ENCODE measurements at regions not wholly inside any gene's neighbourhood (a gene's known extent, or its start where the extent isn't known, plus 50 kb on each side); places are given as distances from the start of the nearest gene placed in this dataset.
"Not testable (repeated sequence)": the region's sequence is repeated elsewhere in the genome, so short reads cannot be mapped to it uniquely, and the experiment has no call there.

- DNase-seq (ENCODE audit: low read depth in 6 of 9, low spot score in 9 of 9); H3K4me3 ChIP-seq (ENCODE audit: low read length in 2 of 2); H3K27ac ChIP-seq (ENCODE audit: low read depth in 1 of 2, low read length in 1 of 2); H3K4me1 ChIP-seq (ENCODE audit: control insufficient read depth in 2 of 2, insufficient read depth in 2 of 2, low read length in 2 of 2); H3K9me3 ChIP-seq (ENCODE audit: control insufficient read depth in 2 of 2, insufficient read depth in 1 of 2, low read length in 1 of 2); H3K27me3 ChIP-seq (ENCODE audit: control insufficient read depth in 2 of 2, insufficient read depth in 1 of 2, low read length in 1 of 2); H3K36me3 ChIP-seq (ENCODE audit: control insufficient read depth in 2 of 2, insufficient read depth in 2 of 2, low read length in 1 of 2): not testable (repeated sequence)
- WGBS, result 94% methylated on average over 1 of the region's 1 CpG
These were observed 256.9 kb downstream of the ANKRD60 start for GRCh38 chr20:57971583-57971982.

- Histone ChIP-seq H3K27ac (ENCODE audit: low read depth in 1 of 2, low read length in 1 of 2) (no peak overlapping the region), H3K4me3 (ENCODE audit: low read length in 2 of 2) (no peak overlapping the region), H3K36me3 (ENCODE audit: control insufficient read depth in 2 of 2, insufficient read depth in 2 of 2, low read length in 1 of 2) (no peaks in the 10 kb centered on the region), H3K27me3 (ENCODE audit: control insufficient read depth in 2 of 2, insufficient read depth in 1 of 2, low read length in 1 of 2) (no peaks in the 10 kb centered on the region), H3K4me1 (ENCODE audit: control insufficient read depth in 2 of 2, insufficient read depth in 2 of 2, low read length in 2 of 2) (no peaks in the 10 kb centered on the region), H3K9me3 (ENCODE audit: control insufficient read depth in 2 of 2, insufficient read depth in 1 of 2, low read length in 1 of 2) (no peaks in the 10 kb centered on the region)
- 90% methylated on average over 6 of the region's 6 CpGs for WGBS
- DNase-seq (ENCODE audit: low read depth in 6 of 9, low spot score in 9 of 9), result no peak
These were observed 257.6 kb downstream of the ANKRD60 start for GRCh38 chr20:57970856-57971255.

DNA sequence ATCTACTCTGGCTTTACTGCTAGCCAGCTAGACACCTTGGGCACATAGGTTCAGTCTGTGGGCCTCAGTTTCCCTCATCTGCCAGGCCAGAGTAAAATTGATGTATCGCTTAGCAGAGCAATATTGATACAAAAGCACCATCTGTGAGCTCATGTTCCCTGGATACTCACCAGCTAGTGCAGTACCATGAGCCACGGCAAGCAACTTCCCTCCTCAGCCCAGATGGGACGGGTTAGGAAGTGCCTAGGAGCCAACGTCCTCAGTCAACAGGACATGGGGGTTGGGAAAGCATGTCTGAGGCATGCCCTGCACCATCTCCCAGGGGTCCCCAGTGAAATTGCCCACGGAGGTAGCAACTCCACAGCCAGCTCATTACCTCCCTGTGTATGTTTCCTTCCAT, 258.3 kb downstream of the ANKRD60 start:
- Histone ChIP-seq H3K4me1 (ENCODE audit: control insufficient read depth in 2 of 2, insufficient read depth in 2 of 2, low read length in 2 of 2) (no peaks in the 10 kb centered on the region), H3K36me3 (ENCODE audit: control insufficient read depth in 2 of 2, insufficient read depth in 2 of 2, low read length in 1 of 2) (no peaks in the 10 kb centered on the region), H3K9me3 (ENCODE audit: control insufficient read depth in 2 of 2, insufficient read depth in 1 of 2, low read length in 1 of 2) (no peaks in the 10 kb centered on the region), H3K4me3 (ENCODE audit: low read length in 2 of 2) (no peak overlapping the region), H3K27ac (ENCODE audit: low read depth in 1 of 2, low read length in 1 of 2) (no peak overlapping the region), H3K27me3 (ENCODE audit: control insufficient read depth in 2 of 2, insufficient read depth in 1 of 2, low read length in 1 of 2) (no peaks in the 10 kb centered on the region)
- no peak for DNase-seq (ENCODE audit: low read depth in 6 of 9, low spot score in 9 of 9)
- 63% methylated on average over 5 of the region's 5 CpGs for WGBS

DNA sequence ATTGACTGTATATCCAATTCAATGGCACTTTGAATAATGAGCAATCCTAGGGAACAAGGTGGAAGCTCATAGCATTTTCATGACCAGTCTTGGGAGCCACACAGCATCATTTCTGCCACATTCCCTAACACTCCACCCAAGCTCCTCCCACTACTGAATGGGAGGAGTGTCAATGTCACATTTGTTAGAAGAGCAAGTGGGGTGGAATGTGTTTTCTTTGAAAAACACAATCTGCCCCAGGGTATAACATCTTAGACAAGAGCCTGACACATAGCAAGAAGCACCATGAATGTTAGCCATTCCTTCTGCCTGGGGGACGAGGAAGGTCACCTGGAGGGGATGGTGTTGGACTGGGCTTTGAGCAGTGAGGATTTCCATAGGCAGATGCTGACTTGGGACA, 258.3 kb upstream of the PMEPA1 start:
- WGBS, result 82% methylated on average over 1 of the region's 1 CpG
- DNase-seq (ENCODE audit: low read depth in 6 of 9, low spot score in 9 of 9), result no peak

DNA sequence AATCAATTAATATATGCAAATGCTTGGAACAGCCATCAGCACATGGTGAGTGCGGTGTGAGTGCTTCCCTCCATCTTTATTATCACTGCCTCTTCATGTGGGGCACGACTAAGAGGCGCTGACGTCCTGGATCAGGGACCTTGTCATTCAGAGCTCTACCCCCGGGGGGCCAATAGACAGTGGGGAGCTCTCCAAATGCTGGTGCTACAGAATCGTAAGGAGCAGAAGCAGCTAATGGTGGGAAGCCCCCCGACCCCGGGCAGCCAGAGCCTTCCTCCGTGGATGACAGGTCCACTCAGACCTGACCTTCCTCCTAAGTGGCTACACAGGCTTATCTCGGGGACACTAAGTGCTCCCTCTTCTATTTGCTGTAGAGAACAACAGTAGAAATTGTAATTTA, 257.5 kb upstream of the PMEPA1 start:
- Histone ChIP-seq H3K27ac (ENCODE audit: low read depth in 1 of 2, low read length in 1 of 2) (no peak overlapping the region), H3K36me3 (ENCODE audit: control insufficient read depth in 2 of 2, insufficient read depth in 2 of 2, low read length in 1 of 2) (no peaks in the 10 kb centered on the region), H3K4me3 (ENCODE audit: low read length in 2 of 2) (no peak overlapping the region), H3K27me3 (ENCODE audit: control insufficient read depth in 2 of 2, insufficient read depth in 1 of 2, low read length in 1 of 2) (no peaks in the 10 kb centered on the region), H3K9me3 (ENCODE audit: control insufficient read depth in 2 of 2, insufficient read depth in 1 of 2, low read length in 1 of 2) (no peaks in the 10 kb centered on the region), H3K4me1 (ENCODE audit: control insufficient read depth in 2 of 2, insufficient read depth in 2 of 2, low read length in 2 of 2) (no peaks in the 10 kb centered on the region)
- WGBS, result 82% methylated on average over 10 of the region's 10 CpGs
- DNase-seq (ENCODE audit: low read depth in 6 of 9, low spot score in 9 of 9), result no peak

More for the DNA sequence above, 258.3 kb upstream of the PMEPA1 start:
- Histone ChIP-seq H3K36me3 (ENCODE audit: control insufficient read depth in 2 of 2, insufficient read depth in 2 of 2, low read length in 1 of 2) (no peaks in the 10 kb centered on the region), H3K4me3 (ENCODE audit: low read length in 2 of 2) (no peak overlapping the region), H3K9me3 (ENCODE audit: control insufficient read depth in 2 of 2, insufficient read depth in 1 of 2, low read length in 1 of 2) (no peaks in the 10 kb centered on the region), H3K27me3 (ENCODE audit: control insufficient read depth in 2 of 2, insufficient read depth in 1 of 2, low read length in 1 of 2) (no peaks in the 10 kb centered on the region), H3K27ac (ENCODE audit: low read depth in 1 of 2, low read length in 1 of 2) (no peak overlapping the region), H3K4me1 (ENCODE audit: control insufficient read depth in 2 of 2, insufficient read depth in 2 of 2, low read length in 2 of 2) (no peaks in the 10 kb centered on the region)

DNA sequence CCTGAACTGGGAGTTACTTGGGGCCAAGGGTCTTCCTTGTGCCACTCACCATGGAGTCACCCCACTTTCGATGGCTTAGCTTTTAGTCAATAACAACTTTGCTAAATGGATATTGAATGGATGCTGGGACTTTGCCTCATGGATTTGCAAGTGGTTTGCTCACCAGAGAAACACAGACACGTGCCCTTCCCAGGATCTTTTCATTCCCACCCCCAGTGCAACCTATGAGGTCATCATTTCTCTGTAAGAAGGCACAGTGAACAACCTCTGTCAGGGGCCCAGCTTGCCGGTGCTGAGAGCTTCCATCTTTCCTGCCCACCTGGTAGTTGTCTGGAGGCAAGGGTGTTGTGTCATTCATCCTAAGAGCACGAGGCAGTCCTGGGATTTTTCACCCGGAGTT, 256.8 kb upstream of the PMEPA1 start:
- H3K27me3 ChIP-seq (ENCODE audit: control insufficient read depth in 2 of 2, insufficient read depth in 1 of 2, low read length in 1 of 2), result no peaks in the 10 kb centered on the region
- DNase-seq (ENCODE audit: low read depth in 6 of 9, low spot score in 9 of 9), result no peak
- no peaks in the 10 kb centered on the region for H3K4me1 ChIP-seq (ENCODE audit: control insufficient read depth in 2 of 2, insufficient read depth in 2 of 2, low read length in 2 of 2)
- 79% methylated on average over 5 of the region's 5 CpGs for WGBS
- H3K27ac ChIP-seq (ENCODE audit: low read depth in 1 of 2, low read length in 1 of 2), result no peak overlapping the region
- no peak overlapping the region for H3K4me3 ChIP-seq (ENCODE audit: low read length in 2 of 2)
- no peaks in the 10 kb centered on the region for H3K36me3 ChIP-seq (ENCODE audit: control insufficient read depth in 2 of 2, insufficient read depth in 2 of 2, low read length in 1 of 2)
- no peaks in the 10 kb centered on the region for H3K9me3 ChIP-seq (ENCODE audit: control insufficient read depth in 2 of 2, insufficient read depth in 1 of 2, low read length in 1 of 2)

DNA sequence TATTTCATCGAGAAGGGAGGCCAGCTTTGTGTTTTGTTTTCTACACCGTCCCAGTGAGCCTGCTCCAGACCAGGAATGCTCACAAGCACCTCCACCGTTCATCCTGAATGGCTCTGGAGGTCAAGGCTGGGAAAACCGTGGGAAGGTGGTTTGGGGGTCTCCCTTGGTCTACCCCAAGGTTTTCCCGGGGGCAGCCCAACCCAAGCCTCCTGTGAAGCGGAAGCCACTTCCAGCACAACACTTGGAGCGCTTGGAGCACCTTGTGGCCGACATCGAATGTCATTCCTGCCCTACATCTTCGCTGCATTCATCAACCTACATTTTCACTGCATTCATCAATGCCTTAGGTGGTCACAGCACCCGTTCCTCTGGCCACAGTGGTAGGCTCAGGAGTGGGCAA, 255.6 kb upstream of the PMEPA1 start:
- 83% methylated on average over 11 of the region's 11 CpGs for WGBS
- Histone ChIP-seq H3K9me3 (ENCODE audit: control insufficient read depth in 2 of 2, insufficient read depth in 1 of 2, low read length in 1 of 2) (no peaks in the 10 kb centered on the region), H3K4me1 (ENCODE audit: control insufficient read depth in 2 of 2, insufficient read depth in 2 of 2, low read length in 2 of 2) (no peaks in the 10 kb centered on the region), H3K27me3 (ENCODE audit: control insufficient read depth in 2 of 2, insufficient read depth in 1 of 2, low read length in 1 of 2) (no peaks in the 10 kb centered on the region), H3K4me3 (ENCODE audit: low read length in 2 of 2) (no peak overlapping the region), H3K36me3 (ENCODE audit: control insufficient read depth in 2 of 2, insufficient read depth in 2 of 2, low read length in 1 of 2) (no peaks in the 10 kb centered on the region), H3K27ac (ENCODE audit: low read depth in 1 of 2, low read length in 1 of 2) (no peak overlapping the region)
- no peak for DNase-seq (ENCODE audit: low read depth in 6 of 9, low spot score in 9 of 9)

- H3K36me3 ChIP-seq (ENCODE audit: control insufficient read depth in 2 of 2, insufficient read depth in 2 of 2, low read length in 1 of 2), result no peaks in the 10 kb centered on the region
- H3K4me3 ChIP-seq (ENCODE audit: low read length in 2 of 2), result no peak overlapping the region
- no peak overlapping the region for H3K27ac ChIP-seq (ENCODE audit: low read depth in 1 of 2, low read length in 1 of 2)
- H3K27me3 ChIP-seq (ENCODE audit: control insufficient read depth in 2 of 2, insufficient read depth in 1 of 2, low read length in 1 of 2), result no peaks in the 10 kb centered on the region
- 94% methylated on average over 15 of the region's 15 CpGs for WGBS
- no peaks in the 10 kb centered on the region for H3K4me1 ChIP-seq (ENCODE audit: control insufficient read depth in 2 of 2, insufficient read depth in 2 of 2, low read length in 2 of 2)
- no peak for DNase-seq (ENCODE audit: low read depth in 6 of 9, low spot score in 9 of 9)
- H3K9me3 ChIP-seq (ENCODE audit: control insufficient read depth in 2 of 2, insufficient read depth in 1 of 2, low read length in 1 of 2), result no peaks in the 10 kb centered on the region
These were observed 254.4 kb upstream of the PMEPA1 start for GRCh38 chr20:57964011-57964862.

DNA sequence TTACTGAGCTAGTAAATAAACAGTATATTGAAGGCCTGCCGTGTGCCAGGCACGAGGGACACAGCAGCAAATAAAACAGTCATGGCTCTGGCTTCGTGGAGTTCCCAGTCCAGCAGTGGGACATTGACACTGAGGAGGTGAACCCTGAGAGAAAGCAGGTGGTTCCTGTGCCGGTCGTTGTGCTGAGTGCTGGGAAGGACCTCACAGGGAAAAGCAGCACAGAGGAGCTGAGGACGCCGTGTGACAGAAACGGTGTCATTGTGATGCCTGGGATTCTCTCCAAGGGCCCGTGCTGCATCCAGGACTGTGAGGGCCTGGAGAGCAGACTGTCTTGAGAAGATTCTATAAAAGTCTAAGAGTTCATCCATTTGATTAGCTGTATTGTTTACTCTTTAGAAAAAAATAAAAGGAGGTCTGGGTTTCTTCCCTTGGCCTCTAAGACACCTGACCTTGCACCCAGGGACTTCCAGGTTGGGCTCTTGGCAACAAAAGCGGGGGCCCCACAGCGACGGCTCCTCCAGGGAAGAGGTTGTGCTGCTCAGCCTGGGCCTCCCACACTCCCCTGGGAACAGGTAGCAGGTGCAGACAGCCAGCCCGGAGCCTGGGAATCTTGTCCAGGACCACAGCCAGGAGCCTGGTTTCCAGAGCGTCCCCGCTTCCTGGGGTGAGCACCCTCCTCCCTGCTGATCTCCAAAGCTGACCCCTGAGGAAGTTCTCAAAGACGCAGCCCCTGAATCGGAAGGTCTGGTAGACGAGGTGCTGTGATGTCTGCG, 251.2 kb upstream of the PMEPA1 start:
- Histone ChIP-seq H3K36me3 (ENCODE audit: control insufficient read depth in 2 of 2, insufficient read depth in 2 of 2, low read length in 1 of 2) (no peaks in the 10 kb centered on the region), H3K4me3 (ENCODE audit: low read length in 2 of 2) (no peak overlapping the region), H3K9me3 (ENCODE audit: control insufficient read depth in 2 of 2, insufficient read depth in 1 of 2, low read length in 1 of 2) (no peaks in the 10 kb centered on the region), H3K4me1 (ENCODE audit: control insufficient read depth in 2 of 2, insufficient read depth in 2 of 2, low read length in 2 of 2) (no peaks in the 10 kb centered on the region), H3K27me3 (ENCODE audit: control insufficient read depth in 2 of 2, insufficient read depth in 1 of 2, low read length in 1 of 2) (no peaks in the 10 kb centered on the region), H3K27ac (ENCODE audit: low read depth in 1 of 2, low read length in 1 of 2) (no peak overlapping the region)
- WGBS, result 90% methylated on average over 19 of the region's 19 CpGs
- DNase-seq (ENCODE audit: low read depth in 6 of 9, low spot score in 9 of 9), result no peak

Data from thymus (tissue), 11 donors.